ENCODE measurements at regions not wholly inside any gene's neighbourhood (a gene's known extent, or its start where the extent isn't known, plus 50 kb on each side); places are given as distances from the start of the nearest gene placed in this dataset.

GRCh38 chr3:88222343-88222742 is 72.6 kb downstream of the C3orf38 start:
- TF ChIP-seq POLR2A (IDR thresholded peaks at IDR 0.05) = no peak
- no peak for TF ChIP-seq CTCF (IDR thresholded peaks at IDR 0.05)
